NT2/D1 (cell line): ENCODE measurements at regions not wholly inside any gene's neighbourhood (a gene's known extent, or its start where the extent isn't known, plus 50 kb on each side); places are given as distances from the start of the nearest gene placed in this dataset.

Experiments
- SUZ12 ChIP-seq: IDR thresholded peaks from 2 replicates; pipeline ENCODE4 v1.6.1; 2011; ENCODE audit not compliant: insufficient read length, insufficient read depth; ENCODE audit errors: extremely low read depth
- YY1 ChIP-seq: IDR thresholded peaks from 2 replicates; pipeline ENCODE4 v1.6.1; 2011; ENCODE audit not compliant: insufficient read length, insufficient read depth
- ZNF274 ChIP-seq: IDR thresholded peaks from 2 replicates; pipeline ENCODE4 v1.6.1; 2011; ENCODE audit warnings: mild to moderate bottlenecking, low read depth, low read length

- TF ChIP-seq SUZ12 (no peak), ZNF274 (no peak), YY1 (no peak)
Observed at GRCh38 chr2:29977284-29977683, 55.9 kb upstream of the ALK start.
